ENCODE measurements at regions not wholly inside any gene's neighbourhood (a gene's known extent, or its start where the extent isn't known, plus 50 kb on each side); places are given as distances from the start of the nearest gene placed in this dataset.

DNA sequence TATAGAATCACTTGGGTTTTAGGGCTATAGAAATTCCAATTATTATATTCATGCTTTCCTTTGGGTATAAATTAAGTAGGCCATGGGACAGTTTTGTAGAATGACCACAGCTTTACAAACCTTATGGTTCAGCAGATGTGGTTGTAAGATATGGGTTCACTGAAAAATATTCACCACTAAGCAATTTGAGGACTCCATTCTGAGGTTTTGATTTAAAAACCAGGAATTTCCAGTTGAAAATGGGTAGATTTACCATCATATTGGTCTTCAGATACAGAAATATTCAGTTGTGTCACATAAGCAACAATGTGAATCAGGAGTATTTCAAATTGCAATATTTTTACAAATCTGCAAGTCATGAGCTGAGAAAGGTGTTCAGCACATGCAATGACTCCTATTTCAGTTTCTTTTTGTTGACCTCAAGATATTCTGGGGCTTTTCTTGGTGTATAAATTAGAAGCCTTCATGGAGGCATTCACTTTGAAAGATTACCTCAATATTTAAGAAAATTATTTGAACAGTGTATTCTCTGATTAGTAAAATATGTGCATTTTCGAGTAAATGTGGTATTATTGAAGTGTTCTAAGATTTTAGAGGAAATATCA lies 218.4 kb upstream of the HCCS start:
- DNase-seq (ENCODE audit: low read depth) = peak; percentile 81
- TF ChIP-seq, protein P1, sequence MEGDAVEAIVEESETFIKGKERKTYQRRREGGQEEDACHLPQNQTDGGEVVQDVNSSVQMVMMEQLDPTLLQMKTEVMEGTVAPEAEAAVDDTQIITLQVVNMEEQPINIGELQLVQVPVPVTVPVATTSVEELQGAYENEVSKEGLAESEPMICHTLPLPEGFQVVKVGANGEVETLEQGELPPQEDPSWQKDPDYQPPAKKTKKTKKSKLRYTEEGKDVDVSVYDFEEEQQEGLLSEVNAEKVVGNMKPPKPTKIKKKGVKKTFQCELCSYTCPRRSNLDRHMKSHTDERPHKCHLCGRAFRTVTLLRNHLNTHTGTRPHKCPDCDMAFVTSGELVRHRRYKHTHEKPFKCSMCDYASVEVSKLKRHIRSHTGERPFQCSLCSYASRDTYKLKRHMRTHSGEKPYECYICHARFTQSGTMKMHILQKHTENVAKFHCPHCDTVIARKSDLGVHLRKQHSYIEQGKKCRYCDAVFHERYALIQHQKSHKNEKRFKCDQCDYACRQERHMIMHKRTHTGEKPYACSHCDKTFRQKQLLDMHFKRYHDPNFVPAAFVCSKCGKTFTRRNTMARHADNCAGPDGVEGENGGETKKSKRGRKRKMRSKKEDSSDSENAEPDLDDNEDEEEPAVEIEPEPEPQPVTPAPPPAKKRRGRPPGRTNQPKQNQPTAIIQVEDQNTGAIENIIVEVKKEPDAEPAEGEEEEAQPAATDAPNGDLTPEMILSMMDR (conservative IDR thresholded peaks at IDR 0.05; ENCODE audit: low read length) = no peak
- no peak overlapping the region for H3K4me3 ChIP-seq (ENCODE audit: low read length)

DNA sequence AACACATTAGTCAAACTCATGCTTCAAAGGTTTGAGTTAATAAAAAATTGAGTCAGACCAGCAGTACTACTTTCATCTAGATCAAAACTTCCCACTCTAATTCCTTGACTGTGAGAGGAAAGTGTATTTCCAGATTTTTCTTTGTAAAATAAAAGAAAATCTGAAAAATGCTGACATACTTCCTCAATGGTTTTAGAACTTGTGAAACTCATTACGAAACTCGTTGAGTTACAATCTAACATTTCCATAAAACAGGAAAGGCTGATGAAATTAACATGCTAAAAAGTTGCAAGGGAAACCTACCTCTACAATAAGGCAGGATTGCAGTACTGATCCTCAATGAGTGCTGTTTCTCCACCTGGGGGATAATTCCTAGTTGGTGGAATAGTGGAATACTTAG lies 217.8 kb upstream of the HCCS start:
- no peak overlapping the region for H3K4me3 ChIP-seq (ENCODE audit: low read length)
- TF ChIP-seq, protein P1 (conservative IDR thresholded peaks at IDR 0.05; ENCODE audit: low read length) = no peak
- DNase-seq (ENCODE audit: low read depth) = peak; percentile 66

DNA sequence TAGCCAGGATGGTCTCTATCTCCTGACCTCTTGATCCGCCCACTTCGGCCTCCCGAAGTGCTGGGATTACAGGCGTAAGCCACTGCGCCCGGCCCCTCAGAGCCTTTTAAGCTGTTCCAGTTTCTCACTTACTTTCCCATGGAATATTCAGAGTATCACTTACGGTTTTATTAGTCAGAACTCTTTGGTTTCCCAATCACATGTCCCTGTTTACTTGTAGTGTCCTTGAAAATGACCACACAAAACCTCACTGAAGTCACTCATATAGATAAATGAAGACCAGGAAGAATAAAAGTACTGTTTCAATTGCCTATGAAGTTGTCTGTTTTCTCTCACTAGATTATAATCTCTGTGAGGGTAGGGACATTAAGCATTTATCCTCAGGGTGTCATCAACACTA lies 217.2 kb upstream of the HCCS start:
- no peak overlapping the region for H3K4me3 ChIP-seq (ENCODE audit: low read length)
- TF ChIP-seq, protein P1 (conservative IDR thresholded peaks at IDR 0.05; ENCODE audit: low read length) = no peak
- DNase-seq (ENCODE audit: low read depth) = no peak

DNA sequence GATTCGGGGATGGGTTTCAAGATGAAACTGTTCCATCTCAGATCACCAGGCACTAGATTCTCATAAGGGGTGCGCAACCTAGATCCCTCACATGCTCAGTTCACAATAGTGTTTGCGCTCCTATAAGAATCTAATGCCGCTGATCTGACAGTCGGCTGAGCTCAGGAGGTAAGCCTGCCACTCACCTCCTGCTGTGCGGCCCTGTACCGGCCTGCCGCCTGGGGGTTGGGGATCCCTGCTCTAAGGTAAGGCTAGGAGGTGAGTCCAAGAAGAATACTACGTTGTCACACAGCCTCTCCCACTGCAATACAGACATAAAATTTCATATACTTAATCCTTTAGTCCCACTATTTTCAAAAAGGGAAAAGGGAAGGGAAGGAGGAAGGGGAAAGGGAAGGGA lies 213.4 kb upstream of the HCCS start:
- TF ChIP-seq, protein P1 (conservative IDR thresholded peaks at IDR 0.05; ENCODE audit: low read length) = no peak
- DNase-seq (ENCODE audit: low read depth) = no peak
- no peak overlapping the region for H3K4me3 ChIP-seq (ENCODE audit: low read length)

DNA sequence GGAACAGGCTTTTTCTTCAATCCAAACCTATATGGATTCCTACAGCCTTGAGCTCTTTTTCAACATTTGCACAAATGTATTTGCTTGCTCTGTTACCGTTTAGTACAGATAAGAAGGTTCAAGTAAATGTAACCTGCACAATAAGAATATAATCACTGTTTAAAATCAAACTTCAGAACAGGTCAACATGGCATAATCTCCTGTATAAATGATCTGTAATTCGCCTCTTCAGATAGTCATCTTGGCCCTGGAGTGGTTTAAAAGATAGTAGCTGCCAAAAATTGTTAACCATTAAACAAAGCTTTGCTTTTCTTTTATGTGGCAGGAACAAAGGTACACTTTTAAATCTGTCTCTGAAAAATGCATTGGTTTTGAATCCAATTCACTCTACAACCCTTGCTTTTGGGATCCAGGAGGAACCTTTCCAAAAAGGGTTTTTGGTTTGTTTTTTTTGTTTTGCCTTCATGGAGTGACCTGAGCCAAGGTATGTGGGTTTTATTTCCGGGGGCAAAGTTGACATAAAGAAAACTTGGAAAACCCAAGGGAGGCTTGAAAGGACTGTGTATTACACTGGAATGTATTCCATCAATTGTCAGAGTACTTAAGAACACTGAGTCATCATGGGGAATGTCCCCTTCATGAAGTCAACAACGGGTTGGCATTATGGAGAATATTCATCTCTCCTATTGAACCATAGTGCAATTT lies 210.4 kb upstream of the HCCS start:
- DNase-seq (ENCODE audit: low read depth) = peak; percentile 48
- TF ChIP-seq, protein P1 (conservative IDR thresholded peaks at IDR 0.05; ENCODE audit: low read length) = no peak
- no peak overlapping the region for H3K4me3 ChIP-seq (ENCODE audit: low read length)

DNA sequence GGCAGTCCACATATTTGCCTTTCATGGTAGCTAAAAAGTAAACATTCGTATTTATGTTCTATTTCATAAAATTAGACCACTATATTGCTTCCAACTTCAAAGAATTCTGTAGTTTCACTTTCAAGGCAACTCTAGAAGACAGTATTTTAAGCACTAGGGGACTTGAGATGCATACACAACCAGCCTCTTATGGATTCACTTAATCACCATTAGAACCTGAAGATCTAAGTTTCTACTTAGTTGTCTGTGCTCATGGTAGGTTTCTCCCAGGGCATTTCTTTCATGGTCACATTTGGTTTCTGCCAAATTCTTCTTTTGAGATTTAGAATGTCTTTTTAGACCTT lies 209.9 kb upstream of the HCCS start:
- no peak for DNase-seq (ENCODE audit: low read depth)
- TF ChIP-seq, protein P1 (conservative IDR thresholded peaks at IDR 0.05; ENCODE audit: low read length) = no peak

GRCh38 chrX:10902001-10902400 lies 209.1 kb upstream of the HCCS start:
- no peak overlapping the region for H3K4me3 ChIP-seq (ENCODE audit: low read length)
- peak; percentile 52 for DNase-seq (ENCODE audit: low read depth)
- TF ChIP-seq, protein P1 (conservative IDR thresholded peaks at IDR 0.05; ENCODE audit: low read length) = no peak

More for the DNA sequence above, 209.9 kb upstream of the HCCS start:
- no peak overlapping the region for H3K4me3 ChIP-seq (ENCODE audit: low read length)

Data from AG10803 (cell line).